ENCODE measurements at regions not wholly inside any gene's neighbourhood (a gene's known extent, or its start where the extent isn't known, plus 50 kb on each side); places are given as distances from the start of the nearest gene placed in this dataset.
A peak's percentile ranks its signal among the peaks of the same experiment; 100 is the strongest.

DNA sequence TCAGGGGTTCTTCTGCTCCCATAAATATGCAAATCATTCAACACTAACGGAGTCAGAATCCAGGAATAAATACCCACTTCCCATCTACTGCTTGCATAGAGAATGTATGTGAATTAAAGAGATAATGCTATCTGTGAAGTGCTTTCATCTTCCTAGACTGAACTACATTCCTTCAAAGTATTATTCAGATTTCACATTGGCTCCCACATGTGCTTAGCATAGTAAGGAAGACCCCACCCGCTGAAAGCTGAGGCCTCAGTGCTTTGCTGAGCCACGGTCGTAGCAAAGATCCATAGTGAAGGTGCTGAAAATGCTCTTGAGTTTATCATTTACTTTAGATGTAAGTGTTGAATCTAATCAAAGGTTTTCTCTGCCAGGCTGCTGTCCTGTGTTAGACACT lies 97.0 kb upstream of the SPACA1 start:
- TF ChIP-seq, protein P1, sequence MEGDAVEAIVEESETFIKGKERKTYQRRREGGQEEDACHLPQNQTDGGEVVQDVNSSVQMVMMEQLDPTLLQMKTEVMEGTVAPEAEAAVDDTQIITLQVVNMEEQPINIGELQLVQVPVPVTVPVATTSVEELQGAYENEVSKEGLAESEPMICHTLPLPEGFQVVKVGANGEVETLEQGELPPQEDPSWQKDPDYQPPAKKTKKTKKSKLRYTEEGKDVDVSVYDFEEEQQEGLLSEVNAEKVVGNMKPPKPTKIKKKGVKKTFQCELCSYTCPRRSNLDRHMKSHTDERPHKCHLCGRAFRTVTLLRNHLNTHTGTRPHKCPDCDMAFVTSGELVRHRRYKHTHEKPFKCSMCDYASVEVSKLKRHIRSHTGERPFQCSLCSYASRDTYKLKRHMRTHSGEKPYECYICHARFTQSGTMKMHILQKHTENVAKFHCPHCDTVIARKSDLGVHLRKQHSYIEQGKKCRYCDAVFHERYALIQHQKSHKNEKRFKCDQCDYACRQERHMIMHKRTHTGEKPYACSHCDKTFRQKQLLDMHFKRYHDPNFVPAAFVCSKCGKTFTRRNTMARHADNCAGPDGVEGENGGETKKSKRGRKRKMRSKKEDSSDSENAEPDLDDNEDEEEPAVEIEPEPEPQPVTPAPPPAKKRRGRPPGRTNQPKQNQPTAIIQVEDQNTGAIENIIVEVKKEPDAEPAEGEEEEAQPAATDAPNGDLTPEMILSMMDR (IDR thresholded peaks at IDR 0.05; ENCODE audit: low read length, missing control alignments): no peak
- H3K4me3 ChIP-seq (replicated peaks; ENCODE audit: low read depth, low read length): no peak overlapping the region
- no peak for DNase-seq (ENCODE audit: low read depth)

DNA sequence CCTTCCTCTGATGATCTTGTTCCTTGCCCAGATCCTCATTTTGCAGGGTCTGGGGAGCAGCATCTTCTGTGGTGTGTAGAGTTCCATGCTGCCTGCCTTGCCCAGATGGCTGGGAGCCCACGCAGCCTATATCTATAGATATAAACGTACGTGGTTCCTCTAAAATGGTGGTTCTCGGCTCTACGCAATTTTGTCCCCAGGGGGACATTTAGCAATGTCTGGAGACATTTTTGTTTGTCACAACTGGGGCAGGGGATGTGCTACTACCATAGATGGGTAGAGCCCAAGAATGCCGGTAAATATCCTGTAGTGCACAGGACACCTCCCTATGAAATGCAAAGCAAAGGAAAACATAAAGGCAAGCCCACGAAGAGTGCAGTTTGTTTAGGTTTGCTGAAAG lies 98.4 kb upstream of the SPACA1 start:
- TF ChIP-seq, protein P1 (IDR thresholded peaks at IDR 0.05; ENCODE audit: low read length, missing control alignments): no peak
- DNase-seq (ENCODE audit: low read depth): no peak
- H3K4me3 ChIP-seq (replicated peaks; ENCODE audit: low read depth, low read length): no peak overlapping the region

DNA sequence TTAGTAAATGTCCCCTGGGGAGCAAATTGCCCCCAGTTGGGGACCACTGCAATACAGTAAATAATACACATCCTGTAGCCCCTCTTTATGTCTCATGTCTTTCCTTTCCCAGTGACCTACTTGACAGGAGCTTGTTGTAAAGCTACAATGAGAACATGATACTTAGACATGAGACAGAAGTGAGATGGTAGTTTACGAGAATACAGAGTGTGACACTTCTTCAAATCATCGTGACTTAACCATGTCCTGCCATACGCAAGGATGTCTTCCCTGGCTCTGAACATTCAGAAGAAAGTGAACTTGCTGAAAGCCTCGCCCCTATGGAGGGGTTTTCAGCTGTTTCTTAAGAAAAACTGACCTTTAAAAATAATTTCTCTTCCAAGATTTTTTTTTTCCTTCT lies 101.0 kb upstream of the SPACA1 start:
- DNase-seq (ENCODE audit: low read depth): no peak
- no peak overlapping the region for H3K4me3 ChIP-seq (replicated peaks; ENCODE audit: low read depth, low read length)
- TF ChIP-seq, protein P1 (IDR thresholded peaks at IDR 0.05; ENCODE audit: low read length, missing control alignments): no peak

DNA sequence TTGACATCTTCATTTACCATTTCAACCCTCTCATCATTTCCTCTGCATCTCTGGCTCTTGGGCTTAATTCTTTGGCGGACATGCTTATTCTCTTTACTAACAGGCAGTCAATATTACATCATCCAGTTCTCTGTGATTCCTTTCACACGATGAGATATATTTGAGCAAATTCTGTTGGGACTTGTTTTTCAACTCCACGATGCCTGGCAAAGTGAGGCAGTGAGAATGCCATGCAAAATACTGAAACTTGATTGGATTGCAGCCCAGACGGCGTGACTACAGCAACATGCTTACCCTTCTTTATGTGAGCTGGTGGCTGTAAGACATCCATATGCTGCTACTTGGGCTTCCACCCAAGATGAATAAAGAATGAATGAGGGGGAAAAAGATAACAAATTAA lies 101.7 kb upstream of the SPACA1 start:
- no peak for DNase-seq (ENCODE audit: low read depth)
- no peak overlapping the region for H3K4me3 ChIP-seq (replicated peaks; ENCODE audit: low read depth, low read length)
- TF ChIP-seq, protein P1 (IDR thresholded peaks at IDR 0.05; ENCODE audit: low read length, missing control alignments): no peak

DNA sequence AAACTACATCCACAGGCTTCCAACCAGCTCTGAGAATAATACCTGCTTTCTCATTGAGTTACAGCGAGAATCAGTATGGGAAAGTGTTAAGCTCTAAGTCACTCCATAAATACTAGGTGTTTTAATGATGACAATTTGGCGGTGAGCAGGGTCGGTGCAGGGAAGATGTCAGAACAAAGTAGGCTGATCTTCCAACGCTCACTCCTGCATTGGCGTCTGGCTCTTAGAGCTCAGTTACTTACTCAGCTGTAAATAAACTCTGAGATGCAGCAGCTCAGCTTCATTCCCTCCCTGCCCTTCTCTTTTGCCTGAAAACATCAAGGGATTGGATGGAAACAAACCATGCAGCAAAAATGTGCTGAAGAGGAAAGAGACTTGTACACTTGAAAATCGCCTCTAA lies 102.5 kb upstream of the SPACA1 start:
- TF ChIP-seq, protein P1 (IDR thresholded peaks at IDR 0.05; ENCODE audit: low read length, missing control alignments): no peak
- DNase-seq (ENCODE audit: low read depth): no peak
- H3K4me3 ChIP-seq (replicated peaks; ENCODE audit: low read depth, low read length): no peak overlapping the region

DNA sequence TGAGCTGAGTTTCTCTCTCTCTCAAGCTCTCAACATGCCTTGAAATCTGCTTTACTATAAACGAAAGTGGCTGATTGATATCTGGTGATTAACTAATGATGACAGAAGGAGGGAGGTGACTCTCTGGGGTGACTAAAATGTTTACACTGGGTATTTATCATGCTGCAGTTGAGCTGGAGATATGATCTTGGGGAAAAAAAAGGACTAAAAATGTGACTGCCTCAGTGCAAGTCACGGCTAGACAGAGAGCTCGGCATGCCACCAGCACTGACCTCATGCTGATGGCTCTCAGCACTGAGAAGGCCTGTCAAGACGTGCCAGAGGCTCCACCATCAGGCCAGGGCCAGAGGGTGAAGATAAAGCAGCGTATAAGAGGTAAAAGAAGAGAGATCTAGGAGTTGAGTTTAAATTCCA lies 103.1 kb upstream of the SPACA1 start:
- DNase-seq (ENCODE audit: low read depth): peak; percentile 41
- no peak overlapping the region for H3K4me3 ChIP-seq (replicated peaks; ENCODE audit: low read depth, low read length)
- TF ChIP-seq, protein P1 (IDR thresholded peaks at IDR 0.05; ENCODE audit: low read length, missing control alignments): peak; percentile 4

DNA sequence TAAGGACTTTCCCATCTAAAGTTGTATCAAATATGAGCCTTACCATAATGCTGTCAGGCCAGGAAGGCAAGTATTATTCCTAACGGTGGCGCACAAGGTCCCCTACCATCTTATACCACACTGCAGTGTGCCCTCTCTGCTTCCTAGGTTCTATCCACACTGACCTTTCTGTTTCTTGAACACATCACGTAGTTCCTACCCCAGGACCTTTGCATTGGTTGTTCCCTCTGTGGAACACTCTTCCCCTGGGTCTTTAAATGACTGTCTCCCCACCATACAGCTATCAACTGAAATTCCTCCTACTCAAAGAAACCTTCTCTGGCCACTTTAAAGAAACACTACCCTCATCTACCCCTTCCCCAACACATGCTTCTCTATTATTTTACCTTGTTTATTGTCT lies 104.5 kb upstream of the SPACA1 start:
- H3K4me3 ChIP-seq (replicated peaks; ENCODE audit: low read depth, low read length): no peak overlapping the region
- DNase-seq (ENCODE audit: low read depth): no peak
- TF ChIP-seq, protein P1 (IDR thresholded peaks at IDR 0.05; ENCODE audit: low read length, missing control alignments): no peak

Measured in fibroblast of pulmonary artery (primary cell).